GM10248 (cell line): ENCODE measurements at regions not wholly inside any gene's neighbourhood (a gene's known extent, or its start where the extent isn't known, plus 50 kb on each side); places are given as distances from the start of the nearest gene placed in this dataset.

Source experiments
- CTCF ChIA-PET: fragments of 300-600 bp; sonication (Branson Sonifier 250); formaldehyde crosslinking; extraction: SDS; loops from one replicate; lab custom pipeline; 2021; ENCODE audit warnings: antibody characterized with exemption; lab: Yijun Ruan, JAX
- POLR2A ChIA-PET: fragments of 350-650 bp; sonication (Branson Sonifier 250); formaldehyde crosslinking; extraction: SDS; loops from one replicate; lab custom pipeline; 2020; ENCODE audit warnings: antibody characterized with exemption; lab: Yijun Ruan, JAX
- DNase-seq: peaks from one replicate; pipeline ENCODE4 v3.0.0; 2012; ENCODE audit errors: extremely low spot score
- TF ChIP-seq, protein P1 (sequence below): IDR thresholded peaks from 2 replicates; pipeline ENCODE4 v1.5.1; 2012; ENCODE audit warnings: mild to moderate bottlenecking, low read depth; ENCODE audit errors: extremely low read depth, missing control alignments, control extremely low read depth

DNA sequence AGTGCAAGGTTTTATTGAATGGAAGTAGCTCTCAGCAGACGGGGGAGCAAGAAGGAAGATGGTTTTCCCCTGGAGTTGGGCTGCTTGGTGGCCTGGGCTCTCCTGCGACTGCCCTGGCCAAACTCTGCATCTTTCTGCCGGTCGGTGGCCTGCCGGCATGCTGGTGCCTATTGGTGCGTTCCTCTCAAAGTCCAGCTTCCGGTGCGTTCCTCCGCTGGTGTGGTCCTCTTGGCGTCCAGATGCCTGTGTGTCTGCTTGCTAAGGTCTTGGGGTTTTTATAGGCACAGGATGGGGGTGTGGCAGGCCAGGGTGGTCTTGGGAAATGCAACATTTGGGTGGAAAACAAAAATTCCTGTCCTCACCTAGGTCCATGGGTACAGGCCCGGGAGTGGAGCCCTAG, 567.4 kb upstream of the CNTN5 start:
- POLR2A ChIA-PET: no interaction called here
- no peak for DNase-seq
- TF ChIP-seq, protein P1, sequence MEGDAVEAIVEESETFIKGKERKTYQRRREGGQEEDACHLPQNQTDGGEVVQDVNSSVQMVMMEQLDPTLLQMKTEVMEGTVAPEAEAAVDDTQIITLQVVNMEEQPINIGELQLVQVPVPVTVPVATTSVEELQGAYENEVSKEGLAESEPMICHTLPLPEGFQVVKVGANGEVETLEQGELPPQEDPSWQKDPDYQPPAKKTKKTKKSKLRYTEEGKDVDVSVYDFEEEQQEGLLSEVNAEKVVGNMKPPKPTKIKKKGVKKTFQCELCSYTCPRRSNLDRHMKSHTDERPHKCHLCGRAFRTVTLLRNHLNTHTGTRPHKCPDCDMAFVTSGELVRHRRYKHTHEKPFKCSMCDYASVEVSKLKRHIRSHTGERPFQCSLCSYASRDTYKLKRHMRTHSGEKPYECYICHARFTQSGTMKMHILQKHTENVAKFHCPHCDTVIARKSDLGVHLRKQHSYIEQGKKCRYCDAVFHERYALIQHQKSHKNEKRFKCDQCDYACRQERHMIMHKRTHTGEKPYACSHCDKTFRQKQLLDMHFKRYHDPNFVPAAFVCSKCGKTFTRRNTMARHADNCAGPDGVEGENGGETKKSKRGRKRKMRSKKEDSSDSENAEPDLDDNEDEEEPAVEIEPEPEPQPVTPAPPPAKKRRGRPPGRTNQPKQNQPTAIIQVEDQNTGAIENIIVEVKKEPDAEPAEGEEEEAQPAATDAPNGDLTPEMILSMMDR: no peak
- CTCF ChIA-PET: no interaction called here

DNA sequence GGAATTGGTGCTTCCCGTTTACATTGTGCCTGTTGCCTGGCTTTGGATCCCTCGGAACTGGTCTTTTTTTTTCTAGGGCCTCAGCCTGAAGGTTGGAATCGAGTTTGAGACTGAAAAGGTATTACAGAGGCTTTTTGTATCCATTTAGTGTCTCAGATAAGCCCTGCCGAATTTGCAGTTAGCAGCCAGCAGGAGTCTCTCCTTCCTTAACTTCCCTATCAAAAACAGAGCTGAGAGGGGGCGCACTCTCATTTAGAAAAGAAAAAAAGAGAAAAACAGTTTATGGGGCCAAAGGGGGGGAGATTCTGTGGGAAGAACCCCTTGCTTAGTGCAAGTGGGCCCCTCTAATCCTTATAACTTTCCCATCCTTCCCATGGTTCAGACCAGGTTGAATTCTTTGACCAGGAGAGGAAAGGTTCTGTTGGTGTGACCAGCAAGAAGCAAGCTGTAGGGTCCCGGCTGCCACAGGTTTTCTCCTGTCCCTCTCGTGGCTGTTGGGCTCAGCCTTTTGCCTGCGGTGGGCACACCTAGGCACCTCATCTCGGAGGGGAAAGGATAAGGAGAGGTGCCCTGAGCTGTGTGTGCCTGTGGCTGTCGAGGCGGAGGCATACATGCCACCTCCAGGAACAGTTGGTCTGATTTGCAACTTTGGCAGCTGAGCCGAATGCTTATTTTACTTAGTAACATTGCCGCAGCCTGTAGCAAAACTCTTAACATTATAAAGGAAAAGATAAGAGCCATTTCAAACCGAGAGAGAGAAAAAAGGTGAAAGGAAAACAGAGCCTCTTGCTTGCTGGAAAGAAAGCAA, 565.0 kb upstream of the CNTN5 start:
- ChIA-PET POLR2A (no interaction called here), CTCF (no interaction called here)
- TF ChIP-seq, protein P1: no peak
- no peak for DNase-seq

DNA sequence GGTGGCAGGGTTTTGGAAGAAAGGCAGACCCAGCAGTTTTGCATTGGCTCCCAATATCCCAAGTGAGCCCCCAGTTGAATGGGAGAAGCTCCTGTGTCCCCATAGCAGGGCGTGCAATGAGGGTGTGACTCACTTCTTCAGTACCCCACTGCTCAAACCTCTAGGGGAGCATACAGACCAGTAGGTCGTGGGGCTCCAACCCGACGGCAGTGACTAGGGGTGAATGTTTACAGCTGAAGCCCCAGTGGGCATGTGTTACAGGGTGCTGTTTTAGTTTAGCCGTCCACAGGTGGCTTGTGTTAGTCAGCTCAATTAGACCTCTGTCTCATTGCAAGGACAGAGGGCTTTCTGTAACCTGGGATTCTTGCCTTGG, 564.5 kb upstream of the CNTN5 start:
- CTCF ChIA-PET: no interaction called here
- DNase-seq: no peak
- POLR2A ChIA-PET: no interaction called here
- TF ChIP-seq, protein P1: no peak

DNA sequence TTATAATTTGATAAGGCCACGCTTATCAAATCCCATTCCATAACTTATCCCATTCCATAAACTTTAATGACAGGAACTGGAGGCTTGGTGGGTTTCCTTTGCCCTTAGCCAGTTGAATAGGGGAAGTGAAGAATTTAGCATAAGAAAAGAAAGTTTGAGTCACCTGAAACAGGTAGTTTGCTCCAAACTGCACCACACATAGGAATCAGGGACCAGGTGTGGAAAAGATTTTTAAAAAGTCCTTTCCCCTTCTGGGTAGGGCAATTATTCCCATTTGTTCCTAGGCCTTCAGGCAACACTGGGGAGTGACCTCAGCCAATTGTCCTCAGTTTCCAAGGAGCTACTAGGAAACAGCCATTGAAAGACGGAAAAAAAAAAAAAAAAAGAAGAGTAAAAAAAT, 525.7 kb upstream of the CNTN5 start:
- ChIA-PET CTCF (no interaction called here), POLR2A (no interaction called here)
- no peak for DNase-seq
- TF ChIP-seq, protein P1: no peak

DNA sequence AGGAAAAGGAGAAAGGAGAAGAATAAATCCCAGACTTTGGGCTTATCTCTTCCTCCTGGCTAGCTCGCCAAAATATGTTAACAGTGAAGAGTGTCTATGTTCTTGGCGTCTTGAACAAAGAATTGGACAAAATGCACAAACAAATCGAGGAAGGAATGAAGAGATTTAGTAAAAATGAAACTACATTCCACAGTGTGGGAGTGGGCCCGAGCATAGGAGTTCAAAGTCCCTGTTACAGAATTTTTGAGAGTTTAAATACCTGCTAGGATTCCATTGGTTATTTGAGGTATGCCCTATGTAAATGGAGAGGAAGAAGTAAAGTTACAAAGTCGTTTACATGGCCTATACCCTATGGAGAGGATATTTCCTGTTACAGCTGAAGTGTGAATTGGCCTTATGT, 525.1 kb upstream of the CNTN5 start:
- POLR2A ChIA-PET: no interaction called here
- no peak for DNase-seq
- TF ChIP-seq, protein P1: no peak
- CTCF ChIA-PET: no interaction called here

DNA sequence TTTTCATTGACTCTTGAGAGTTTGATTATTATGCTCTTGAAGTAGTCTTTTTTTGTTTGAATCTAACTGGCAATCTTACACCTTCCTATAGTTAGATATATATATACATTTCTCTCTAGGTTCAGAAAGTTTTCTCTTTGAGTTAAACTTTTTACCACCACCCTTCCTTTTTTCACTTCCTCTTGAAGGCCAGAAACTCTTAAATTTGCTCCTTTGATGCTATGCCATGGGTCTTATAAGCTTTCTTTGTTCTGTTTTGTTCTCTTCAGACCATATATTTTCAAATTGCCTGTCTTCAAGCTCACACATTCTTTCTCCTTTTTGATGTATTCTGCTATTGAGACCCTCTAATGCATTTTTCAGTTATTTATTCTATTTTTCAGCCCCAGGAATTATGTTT, 513.5 kb upstream of the CNTN5 start:
- ChIA-PET CTCF (no interaction called here), POLR2A (no interaction called here)
- DNase-seq: no peak
- TF ChIP-seq, protein P1: no peak
